ENCODE measurements at regions not wholly inside any gene's neighbourhood (a gene's known extent, or its start where the extent isn't known, plus 50 kb on each side); places are given as distances from the start of the nearest gene placed in this dataset.

DNA sequence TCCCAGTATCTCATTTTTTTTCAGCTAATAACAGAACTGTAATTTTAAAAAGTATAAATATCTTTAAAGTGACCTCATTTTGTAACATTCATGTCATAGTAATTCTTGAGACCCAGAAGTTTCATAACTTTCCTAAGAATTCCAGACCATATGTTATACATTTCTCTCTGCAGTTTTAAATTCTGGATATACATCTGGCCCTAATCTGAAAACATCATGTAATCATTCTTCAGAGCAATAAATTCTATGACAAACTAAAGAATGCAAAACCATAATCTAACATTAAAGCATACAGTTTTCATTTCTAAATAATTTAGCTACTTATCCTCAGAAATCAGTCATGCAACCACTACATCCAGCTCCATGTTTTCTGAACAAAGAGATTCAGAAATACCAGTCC, 198.3 kb upstream of the SLC35G4 start:
- ATAC-seq (no peak), DNase-seq (ENCODE audit: low read depth, low spot score) (no peak)
- no peak overlapping the region for H3K4me3 ChIP-seq (replicated peaks in 1 of 2; ENCODE audit: low read depth in 1 of 2, low read length in 2 of 2)
- H3K4me2 ChIP-seq (ENCODE audit: low read length), result no peak overlapping the region
- BruUV-seq (replicated peaks), result no TSS peak
- no peak overlapping the region for H3K9ac ChIP-seq (ENCODE audit: low read length)
- ChIA-PET POLR2A (no interaction called here), CTCF (interaction anchor here (1.3 kb wide), 1 partner anchor 12 kb away, joined by 6 read pairs; no protein-coding TSS in a partner anchor), RAD21 (ENCODE audit: low non-redundant PET in 1 of 2, low total read pairs in 2 of 2, uncharacterized antibody in 2 of 2, unreplicated experiment in 2 of 2) (no interaction called here)
- no peak for TF ChIP-seq FOSL1 (IDR thresholded peaks at IDR 0.05; ENCODE audit: low read depth)
- TF ChIP-seq, protein P1, sequence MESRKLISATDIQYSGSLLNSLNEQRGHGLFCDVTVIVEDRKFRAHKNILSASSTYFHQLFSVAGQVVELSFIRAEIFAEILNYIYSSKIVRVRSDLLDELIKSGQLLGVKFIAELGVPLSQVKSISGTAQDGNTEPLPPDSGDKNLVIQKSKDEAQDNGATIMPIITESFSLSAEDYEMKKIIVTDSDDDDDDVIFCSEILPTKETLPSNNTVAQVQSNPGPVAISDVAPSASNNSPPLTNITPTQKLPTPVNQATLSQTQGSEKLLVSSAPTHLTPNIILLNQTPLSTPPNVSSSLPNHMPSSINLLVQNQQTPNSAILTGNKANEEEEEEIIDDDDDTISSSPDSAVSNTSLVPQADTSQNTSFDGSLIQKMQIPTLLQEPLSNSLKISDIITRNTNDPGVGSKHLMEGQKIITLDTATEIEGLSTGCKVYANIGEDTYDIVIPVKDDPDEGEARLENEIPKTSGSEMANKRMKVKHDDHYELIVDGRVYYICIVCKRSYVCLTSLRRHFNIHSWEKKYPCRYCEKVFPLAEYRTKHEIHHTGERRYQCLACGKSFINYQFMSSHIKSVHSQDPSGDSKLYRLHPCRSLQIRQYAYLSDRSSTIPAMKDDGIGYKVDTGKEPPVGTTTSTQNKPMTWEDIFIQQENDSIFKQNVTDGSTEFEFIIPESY (IDR thresholded peaks at IDR 0.05; ENCODE audit: extremely low read depth, insufficient replicate concordance, low read length), result no peak
- TF ChIP-seq SIN3A (IDR thresholded peaks at IDR 0.05; ENCODE audit: low read depth), result no peak
- no peak for TF ChIP-seq JUND (IDR thresholded peaks at IDR 0.05)
- TF ChIP-seq, protein P2, sequence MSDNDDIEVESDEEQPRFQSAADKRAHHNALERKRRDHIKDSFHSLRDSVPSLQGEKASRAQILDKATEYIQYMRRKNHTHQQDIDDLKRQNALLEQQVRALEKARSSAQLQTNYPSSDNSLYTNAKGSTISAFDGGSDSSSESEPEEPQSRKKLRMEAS (IDR thresholded peaks at IDR 0.05), result no peak
- no peaks in the 10 kb centered on the region for H3K9me2 ChIP-seq (ENCODE audit: insufficient read depth)
- no peaks in the 10 kb centered on the region for H3K36me3 ChIP-seq (ENCODE audit: control insufficient read depth in 1 of 2, insufficient read depth in 2 of 2, low read length in 2 of 2)
- no peaks in the 10 kb centered on the region for H3K4me1 ChIP-seq (ENCODE audit: control insufficient read depth in 1 of 2, insufficient read depth in 2 of 2, low read length in 2 of 2)
- H3K79me2 ChIP-seq (ENCODE audit: insufficient read depth, low read length), result no peaks in the 10 kb centered on the region
- H3K9me3 ChIP-seq (ENCODE audit: control insufficient read depth in 1 of 2, insufficient read depth in 1 of 2, low read depth in 1 of 2, low read length in 2 of 2), result no peaks in the 10 kb centered on the region
- no peak overlapping the region for H2AFZ ChIP-seq (ENCODE audit: low read depth, low read length, poor library complexity, severe bottlenecking)
- peaks cover 10% of the 10 kb centered on the region; the same call in 1 of the 2 replicates for H3K27me3 ChIP-seq (ENCODE audit: insufficient read depth, low read length)
- H4K20me1 ChIP-seq (ENCODE audit: insufficient read depth), result no peaks in the 10 kb centered on the region
- no peak overlapping the region for H3K27ac ChIP-seq (ENCODE audit: low read depth, low read length)
- intact Hi-C loops (cut with micrococcal nuclease), result no loop called here

GRCh38 chr18:11408555-11409065, 200.8 kb upstream of the SLC35G4 start:
- ChIA-PET RAD21 (ENCODE audit: low non-redundant PET in 1 of 2, low total read pairs in 2 of 2, uncharacterized antibody in 2 of 2, unreplicated experiment in 2 of 2) (no interaction called here), CTCF (no interaction called here), POLR2A (no interaction called here)
- BruUV-seq (replicated peaks), result no TSS peak
- ATAC-seq, result no peak
- Histone ChIP-seq H3K4me3 (replicated peaks in 1 of 2; ENCODE audit: low read depth in 1 of 2, low read length in 2 of 2) (no peak overlapping the region), H3K36me3 (ENCODE audit: control insufficient read depth in 1 of 2, insufficient read depth in 2 of 2, low read length in 2 of 2) (no peaks in the 10 kb centered on the region), H2AFZ (ENCODE audit: low read depth, low read length, poor library complexity, severe bottlenecking) (no peak overlapping the region), H3K9me3 (ENCODE audit: control insufficient read depth in 1 of 2, insufficient read depth in 1 of 2, low read depth in 1 of 2, low read length in 2 of 2) (no peaks in the 10 kb centered on the region), H3K79me2 (ENCODE audit: insufficient read depth, low read length) (no peaks in the 10 kb centered on the region), H3K4me1 (ENCODE audit: control insufficient read depth in 1 of 2, insufficient read depth in 2 of 2, low read length in 2 of 2) (no peaks in the 10 kb centered on the region), H3K9ac (ENCODE audit: low read length) (no peak overlapping the region), H4K20me1 (ENCODE audit: insufficient read depth) (no peaks in the 10 kb centered on the region), H3K4me2 (ENCODE audit: low read length) (no peak overlapping the region), H3K27me3 (ENCODE audit: insufficient read depth, low read length) (peaks cover 10% of the 10 kb centered on the region; the same call in 1 of the 2 replicates), H3K27ac (ENCODE audit: low read depth, low read length) (no peak overlapping the region), H3K9me2 (ENCODE audit: insufficient read depth) (no peaks in the 10 kb centered on the region)
- intact Hi-C loops (cut with micrococcal nuclease), result loop anchor here (10.0 kb wide), 1 partner anchor 74 kb away; no protein-coding TSS in a partner anchor
- DNase-seq (ENCODE audit: low read depth, low spot score), result no peak
- TF ChIP-seq SRF (IDR thresholded peaks at IDR 0.05; ENCODE audit: low read depth) (no peak), RAD21 (IDR thresholded peaks at IDR 0.05; ENCODE audit: low read depth) (no peak), POLR2A (IDR thresholded peaks at IDR 0.05; ENCODE audit: borderline replicate concordance, extremely low read depth, insufficient read depth, insufficient read length) (no peak), FOSL1 (IDR thresholded peaks at IDR 0.05; ENCODE audit: low read depth) (no peak), REST (IDR thresholded peaks at IDR 0.05; ENCODE audit: low read depth) (no peak)
- TF ChIP-seq, protein P3, sequence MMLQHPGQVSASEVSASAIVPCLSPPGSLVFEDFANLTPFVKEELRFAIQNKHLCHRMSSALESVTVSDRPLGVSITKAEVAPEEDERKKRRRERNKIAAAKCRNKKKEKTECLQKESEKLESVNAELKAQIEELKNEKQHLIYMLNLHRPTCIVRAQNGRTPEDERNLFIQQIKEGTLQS (IDR thresholded peaks at IDR 0.05), result no peak
- TF ChIP-seq, protein P4, sequence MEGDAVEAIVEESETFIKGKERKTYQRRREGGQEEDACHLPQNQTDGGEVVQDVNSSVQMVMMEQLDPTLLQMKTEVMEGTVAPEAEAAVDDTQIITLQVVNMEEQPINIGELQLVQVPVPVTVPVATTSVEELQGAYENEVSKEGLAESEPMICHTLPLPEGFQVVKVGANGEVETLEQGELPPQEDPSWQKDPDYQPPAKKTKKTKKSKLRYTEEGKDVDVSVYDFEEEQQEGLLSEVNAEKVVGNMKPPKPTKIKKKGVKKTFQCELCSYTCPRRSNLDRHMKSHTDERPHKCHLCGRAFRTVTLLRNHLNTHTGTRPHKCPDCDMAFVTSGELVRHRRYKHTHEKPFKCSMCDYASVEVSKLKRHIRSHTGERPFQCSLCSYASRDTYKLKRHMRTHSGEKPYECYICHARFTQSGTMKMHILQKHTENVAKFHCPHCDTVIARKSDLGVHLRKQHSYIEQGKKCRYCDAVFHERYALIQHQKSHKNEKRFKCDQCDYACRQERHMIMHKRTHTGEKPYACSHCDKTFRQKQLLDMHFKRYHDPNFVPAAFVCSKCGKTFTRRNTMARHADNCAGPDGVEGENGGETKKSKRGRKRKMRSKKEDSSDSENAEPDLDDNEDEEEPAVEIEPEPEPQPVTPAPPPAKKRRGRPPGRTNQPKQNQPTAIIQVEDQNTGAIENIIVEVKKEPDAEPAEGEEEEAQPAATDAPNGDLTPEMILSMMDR (IDR thresholded peaks at IDR 0.05 in 2 of 3, conservative IDR thresholded peaks at IDR 0.05 in 1 of 3; ENCODE audit: borderline replicate concordance in 1 of 3, insufficient read depth in 1 of 3, low read depth in 2 of 3, low read length in 2 of 3), result no peak

Data from HCT116 (cell line).